Pancreas (tissue), 10 donors: ENCODE measurements at regions not wholly inside any gene's neighbourhood (a gene's known extent, or its start where the extent isn't known, plus 50 kb on each side); places are given as distances from the start of the nearest gene placed in this dataset.
"Not testable (repeated sequence)": the region's sequence is repeated elsewhere in the genome, so short reads cannot be mapped to it uniquely, and the experiment has no call there.

Experiments
- ATAC-seq, 4 donors: fragments of 200-7000 bp; cut with Tn5 transposase; one replicate each; pipeline versions ENCODE4 v1.8.0 to v1.9.1; 2020; ENCODE audit warnings: mild to moderate bottlenecking in 4 of 4, moderate library complexity in 4 of 4
- DNase-seq, 6 donors: peaks; one replicate each; pipeline ENCODE4 v3.0.0-alpha.2; 2020
- FAIRE-seq: peaks from 2 replicates; lab custom pipeline; 2012; peaks lifted over from hg19 to GRCh38; lab: Jason Lieb, UNC
- H3K27ac ChIP-seq, 4 donors: fragments of 200-600 bp; sonication (generic); 1 replicate in 3 of 4; 2 replicates in 1 of 4; pipeline versions ENCODE4 v1.5.0 to v1.8.0; 2020
- H3K27me3 ChIP-seq, 4 donors: fragments of 200-600 bp; one replicate each; pipeline ENCODE4 v1.8.0; 2021
- H3K36me3 ChIP-seq, 3 donors: fragments of 200-600 bp; sonication (generic) in 1 of 3; one replicate each; pipeline versions ENCODE4 v1.5.0 to v1.8.0; 2020 to 2021
- H3K4me1 ChIP-seq, 3 donors: fragments of 200-600 bp; one replicate each; pipeline ENCODE4 v1.8.0; 2021
- H3K4me3 ChIP-seq, 4 donors: fragments of 200-600 bp; sonication (generic) in 2 of 4; one replicate each; pipeline versions ENCODE4 v1.5.0 to v1.8.0; 2020 to 2021
- H3K9me3 ChIP-seq, 4 donors: fragments of 200-600 bp; one replicate each; pipeline ENCODE4 v1.8.0; 2021
- CTCF ChIP-seq, 4 donors: fragments of 200-600 bp; sonication (generic) in 3 of 4; IDR thresholded peaks; one replicate each; pipeline versions ENCODE4 v1.5.0 to v1.8.0; 2021; ENCODE audit warnings: antibody characterized with exemption in 4 of 4
- WGBS, 2 donors: extraction: QIAGEN DNeasy Blood & Tissue Kit; methylation state at CpG; one replicate each; pipeline ENCODE4 v1.1.7; 2013; 5-methylcytosine and 5-hydroxymethylcytosine counted together
- intact Hi-C, 3 donors: fragments of 100-400 bp; cut with DNase I; formaldehyde crosslinking; loops; one replicate each; pipeline versions ENCODE4 v1.11.1 to v1.14.2; 2022
- donor health status: healthy with polysubstance abuse.
- donor health status: DM: no; HTN: no; CAD: no; lungs with moderate emphysema.
- donor health status: DM: no; HTN: no; CAD: no.
- donor health status: control.
- donor health status: control.
- donor health status: Bipolar disorder and iron deficiency.
- donor health status: DM: yes; HTN: yes; CAD: no.
- donor health status: DM: no; HTN: no; CAD: no.
- donor health status: DM: no; HTN: no; CAD: no.
- donor health status: DM: yes; HTN: yes; CAD: no.

- no peak for FAIRE-seq
- 72 to 78% methylated on average over 9 of the region's 9 CpGs for WGBS, 2 donors
- Histone ChIP-seq H3K27ac (no peak overlapping the region), H3K9me3 (no peaks in the 10 kb centered on the region), H3K36me3 (no peaks in the 10 kb centered on the region), H3K4me3 (no peak overlapping the region), H3K27me3 (no peaks in the 10 kb centered on the region), H3K4me1 (no peaks in the 10 kb centered on the region)
- no peak for DNase-seq
- TF ChIP-seq CTCF (IDR thresholded peaks at IDR 0.05) = no peak
- no peak for ATAC-seq
- intact Hi-C loops = no loop called here
Observed at GRCh38 chr15:22267761-22268160, 187.4 kb downstream of the OR4M2 start.

DNA sequence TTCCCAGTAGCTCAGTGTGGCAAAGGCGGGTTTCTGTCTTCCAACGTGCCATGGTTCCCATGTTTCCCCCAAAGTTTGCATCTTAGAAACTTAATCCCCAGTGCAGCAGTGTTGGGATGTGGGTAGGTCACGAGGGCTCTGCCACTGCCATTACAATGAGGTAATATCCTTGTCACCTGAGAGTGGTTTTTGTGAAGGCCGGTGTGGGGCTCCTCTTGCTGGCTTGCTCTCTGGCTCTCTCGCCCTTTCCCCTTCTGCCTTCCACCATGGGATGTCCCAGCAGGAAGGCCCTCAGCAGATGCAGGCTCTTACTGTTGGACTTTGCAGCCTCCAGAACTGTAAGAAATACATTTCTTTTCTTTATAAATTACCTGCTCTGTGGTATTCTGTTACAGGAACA lies 187.9 kb downstream of the OR4M2 start:
- H3K36me3 ChIP-seq, H3K4me1 ChIP-seq, intact Hi-C loops, H3K27me3 ChIP-seq, H3K4me3 ChIP-seq, H3K9me3 ChIP-seq, FAIRE-seq, H3K27ac ChIP-seq, DNase-seq, ATAC-seq: not testable (repeated sequence)
- WGBS, 2 donors = 62 to 71% methylated on average over 5 of the region's 5 CpGs

- 43 to 62% methylated on average over 6 of the region's 6 CpGs for WGBS, 2 donors
- DNase-seq, H3K27ac ChIP-seq, FAIRE-seq, H3K36me3 ChIP-seq, intact Hi-C loops, H3K4me1 ChIP-seq, H3K4me3 ChIP-seq, ATAC-seq, H3K27me3 ChIP-seq, H3K9me3 ChIP-seq: not testable (repeated sequence)
Observed at GRCh38 chr15:22268654-22269053, 188.3 kb downstream of the OR4M2 start.

DNA sequence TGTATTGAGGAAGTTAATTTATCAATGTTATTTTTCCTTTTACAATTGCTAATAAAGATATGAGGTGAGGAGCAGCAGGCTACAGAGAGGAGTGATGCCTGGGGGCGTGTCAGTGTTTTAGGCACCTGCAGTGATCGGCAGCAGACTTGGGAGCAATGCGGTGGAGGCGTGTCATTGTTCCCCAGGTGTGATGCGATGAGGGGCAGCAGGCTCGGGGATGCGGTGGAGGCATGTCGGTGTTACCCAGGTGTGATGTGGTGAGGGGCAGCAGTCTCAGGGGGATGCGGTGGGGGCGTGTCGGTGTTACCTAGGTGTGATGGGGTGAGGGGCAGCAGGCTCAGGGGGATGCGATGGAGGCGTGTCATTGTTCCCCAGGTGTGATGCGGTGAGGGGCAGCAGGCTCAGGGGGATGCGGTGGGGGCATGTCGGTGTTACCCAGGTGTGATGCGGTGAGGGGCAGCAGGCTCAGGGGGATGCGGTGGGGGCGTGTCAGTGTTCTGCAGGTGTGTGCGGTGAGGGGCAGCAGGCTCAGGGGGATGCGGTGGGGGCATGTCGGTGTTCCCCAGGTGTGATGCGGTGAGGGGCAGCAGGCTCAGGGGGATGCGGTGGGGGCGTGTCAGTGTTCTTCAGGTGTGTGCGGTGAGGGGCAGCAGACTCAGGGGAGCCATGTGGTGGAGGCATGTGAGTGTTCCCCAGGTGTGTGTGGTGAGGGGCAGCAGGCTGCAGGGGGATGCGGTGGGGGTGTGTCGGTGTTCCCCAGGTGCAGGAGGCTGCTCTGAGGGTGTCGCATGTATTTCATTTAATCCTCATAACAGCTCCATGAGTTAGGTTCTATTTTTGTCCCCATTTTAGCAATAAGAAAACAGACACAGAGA lies 186.2 kb upstream of the GOLGA6L22 start:
- ATAC-seq, H3K27ac ChIP-seq, H3K27me3 ChIP-seq, intact Hi-C loops, H3K4me3 ChIP-seq, H3K36me3 ChIP-seq, H3K9me3 ChIP-seq, FAIRE-seq, H3K4me1 ChIP-seq: not testable (repeated sequence)
- 79 to 88% methylated on average over 24 to 29 of the region's 29 CpGs for WGBS, 2 donors
- DNase-seq = peak in 1 of 6 donors; percentile 56

- H3K27me3 ChIP-seq, intact Hi-C loops, H3K4me3 ChIP-seq, DNase-seq, ATAC-seq, H3K9me3 ChIP-seq, FAIRE-seq, H3K27ac ChIP-seq, H3K4me1 ChIP-seq, H3K36me3 ChIP-seq: not testable (repeated sequence)
- 69 to 80% methylated on average over 12 of the region's 12 CpGs for WGBS, 2 donors
Observed at GRCh38 chr15:22273185-22273584, 185.5 kb upstream of the GOLGA6L22 start.

DNA sequence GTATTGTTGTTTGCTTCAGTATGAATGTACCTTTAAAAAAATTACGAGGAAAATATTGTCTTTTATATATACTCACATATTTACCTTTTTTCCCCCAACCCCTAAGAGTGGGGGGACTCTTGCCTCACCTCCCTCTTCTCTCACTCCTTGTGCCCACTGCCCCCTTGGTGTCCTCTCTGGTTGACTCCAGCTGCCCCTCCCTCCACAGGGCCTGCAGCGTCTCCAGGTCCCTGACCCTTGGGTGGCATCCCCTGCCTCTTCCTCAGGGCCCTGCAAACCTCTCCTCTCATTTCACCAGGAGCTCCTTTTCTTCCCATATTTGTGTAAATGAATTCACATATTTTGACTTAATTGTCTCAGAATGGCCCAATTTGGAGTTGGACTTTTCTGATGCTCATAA lies 184.3 kb upstream of the GOLGA6L22 start:
- H3K4me1 ChIP-seq, H3K27ac ChIP-seq, H3K9me3 ChIP-seq, intact Hi-C loops, ATAC-seq, FAIRE-seq, H3K27me3 ChIP-seq, H3K36me3 ChIP-seq, H3K4me3 ChIP-seq, DNase-seq: not testable (repeated sequence)
- WGBS, 2 donors = 50 to 59% methylated on average over 2 of the region's 2 CpGs

DNA sequence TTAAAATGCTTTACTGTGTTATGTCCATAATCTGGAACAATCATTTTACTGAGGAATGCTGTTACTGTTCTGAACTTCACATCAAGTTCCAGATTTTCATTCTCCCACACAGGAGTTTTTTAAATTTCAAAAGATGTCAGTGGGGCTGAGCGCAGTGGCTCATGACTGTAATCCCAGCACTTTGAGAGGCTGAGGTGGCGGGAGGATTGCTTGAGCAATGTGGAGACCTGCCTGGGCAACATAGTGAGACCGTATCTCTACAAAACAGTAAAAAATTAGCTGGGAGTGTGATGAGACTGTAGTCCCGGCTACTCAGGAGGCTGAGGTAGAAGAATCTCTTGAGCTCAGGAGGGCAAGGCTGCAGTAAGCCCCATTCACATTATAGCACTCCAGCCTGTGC lies 177.9 kb upstream of the GOLGA6L22 start:
- intact Hi-C loops, H3K9me3 ChIP-seq, H3K27ac ChIP-seq, FAIRE-seq, H3K4me3 ChIP-seq, DNase-seq, ATAC-seq, H3K27me3 ChIP-seq, H3K36me3 ChIP-seq, H3K4me1 ChIP-seq: not testable (repeated sequence)
- 61 to 68% methylated on average over 4 of the region's 4 CpGs for WGBS, 2 donors

- H3K27ac ChIP-seq, FAIRE-seq, H3K4me3 ChIP-seq, H3K4me1 ChIP-seq, DNase-seq, ATAC-seq, intact Hi-C loops, H3K27me3 ChIP-seq, H3K9me3 ChIP-seq, H3K36me3 ChIP-seq: not testable (repeated sequence)
- WGBS, 2 donors = 34 to 53% methylated on average over 13 of the region's 13 CpGs
Observed at GRCh38 chr15:22282794-22283533, 175.7 kb upstream of the GOLGA6L22 start.

DNA sequence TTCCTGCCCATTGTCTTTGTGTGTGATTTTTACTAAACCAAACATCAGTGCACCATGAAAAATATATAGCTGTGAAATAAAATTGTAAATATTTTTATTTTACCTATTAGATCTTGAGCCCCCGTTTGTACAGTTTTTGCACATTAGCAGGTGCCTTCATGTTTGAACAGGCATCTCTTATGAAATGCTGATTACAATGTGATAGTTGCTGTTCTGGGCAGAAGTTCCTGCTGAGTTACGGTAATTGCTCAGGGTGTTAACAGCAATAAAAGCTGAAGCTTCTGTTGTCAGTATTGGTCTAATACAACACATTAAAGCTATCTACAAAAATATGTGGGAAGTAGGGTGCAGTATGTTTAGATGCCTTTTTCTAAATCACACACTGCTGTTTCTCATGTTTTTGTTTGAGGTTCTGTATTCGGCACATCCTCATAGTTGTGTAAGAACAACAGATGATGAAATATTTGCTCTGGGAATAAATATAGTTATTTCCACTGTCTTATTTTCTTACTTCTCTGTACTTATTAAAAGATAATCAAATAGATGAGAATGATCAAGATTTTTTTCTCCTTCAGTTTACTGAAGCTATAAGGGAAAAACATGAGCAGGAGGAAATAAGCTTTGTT lies 173.8 kb upstream of the GOLGA6L22 start:
- H3K4me1 ChIP-seq, intact Hi-C loops, H3K27me3 ChIP-seq, H3K36me3 ChIP-seq, DNase-seq, H3K9me3 ChIP-seq, H3K27ac ChIP-seq, ATAC-seq, FAIRE-seq, H3K4me3 ChIP-seq: not testable (repeated sequence)
- WGBS, 2 donors = 53 to 57% methylated on average over 3 of the region's 3 CpGs

DNA sequence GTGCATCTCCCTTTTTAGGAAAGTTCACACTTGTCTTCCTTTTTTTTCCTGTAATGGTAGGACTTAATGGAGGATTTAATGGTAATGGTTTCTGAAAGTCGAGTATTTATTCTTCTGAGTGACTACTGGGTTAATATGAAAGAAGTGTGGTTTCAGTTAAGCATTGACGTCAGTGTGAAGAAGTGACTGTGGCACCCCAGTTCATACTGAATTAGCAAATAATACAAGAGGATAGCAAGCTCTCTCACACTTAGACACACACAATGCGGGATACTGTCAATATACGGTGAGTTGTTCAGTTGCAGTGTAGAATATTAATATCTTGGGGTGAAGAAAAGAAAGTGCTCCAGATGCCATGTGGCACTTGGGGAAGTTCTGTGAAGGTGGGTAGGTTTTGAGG lies 167.6 kb upstream of the GOLGA6L22 start:
- H3K27ac ChIP-seq, intact Hi-C loops, H3K4me3 ChIP-seq, H3K36me3 ChIP-seq, FAIRE-seq, ATAC-seq, H3K27me3 ChIP-seq, H3K9me3 ChIP-seq, DNase-seq, H3K4me1 ChIP-seq: not testable (repeated sequence)
- WGBS, 2 donors = 44 to 57% methylated on average over 4 of the region's 4 CpGs

DNA sequence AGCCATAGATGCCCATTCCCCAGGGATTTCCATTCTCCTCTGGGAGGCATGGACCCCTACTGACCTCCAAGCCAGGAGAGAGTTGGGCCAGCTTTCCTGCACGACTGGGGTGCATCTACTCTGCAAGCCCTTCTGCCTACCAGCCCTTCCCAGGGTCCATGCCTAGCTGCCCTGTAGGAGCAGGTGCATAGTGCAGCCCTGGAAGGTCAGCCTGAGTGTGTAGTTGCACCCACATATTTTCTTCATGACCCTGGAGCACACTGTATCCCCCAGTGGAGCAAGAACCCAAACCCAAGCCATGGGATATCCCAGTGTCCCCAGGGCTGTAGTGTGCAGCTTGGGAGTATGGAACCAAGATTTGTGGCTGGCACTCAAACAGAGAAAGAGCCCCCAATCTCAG lies 155.6 kb upstream of the GOLGA6L22 start:
- H3K27ac ChIP-seq, H3K4me3 ChIP-seq, H3K36me3 ChIP-seq, intact Hi-C loops, H3K4me1 ChIP-seq, DNase-seq, H3K9me3 ChIP-seq, FAIRE-seq, ATAC-seq: not testable (repeated sequence)
- peaks cover 0 to 11% (median 5%) of the 10 kb centered on the region in 4 donors for H3K27me3 ChIP-seq
- WGBS, 2 donors = no CpG with 5 or more reads among the region's 1 CpG
